Lower lobe of right lung (tissue), 2 donors: ENCODE measurements at regions not wholly inside any gene's neighbourhood (a gene's known extent, or its start where the extent isn't known, plus 50 kb on each side); places are given as distances from the start of the nearest gene placed in this dataset.

Source experiments
- ATAC-seq, 2 donors: fragments of 200-7000 bp; cut with Tn5 transposase; one replicate each; pipeline ENCODE4 v1.9.1; 2020 to 2022; ENCODE audit warnings: mild to moderate bottlenecking in 2 of 2, moderate library complexity in 2 of 2
- DNase-seq: peaks from one replicate; pipeline ENCODE4 v3.0.0-alpha.2; 2020
- H3K27ac ChIP-seq: fragments of 200-600 bp; one replicate; pipeline ENCODE4 v1.8.0; 2022
- H3K27me3 ChIP-seq: fragments of 200-600 bp; one replicate; pipeline ENCODE4 v1.8.0; 2022; ENCODE audit warnings: low read depth
- H3K36me3 ChIP-seq: fragments of 200-600 bp; one replicate; pipeline ENCODE4 v1.8.0; 2022; ENCODE audit warnings: mild to moderate bottlenecking
- H3K4me1 ChIP-seq: fragments of 200-600 bp; one replicate; pipeline ENCODE4 v1.8.0; 2022
- H3K4me3 ChIP-seq: fragments of 200-600 bp; one replicate; pipeline ENCODE4 v1.8.0; 2022; ENCODE audit warnings: mild to moderate bottlenecking
- H3K9me3 ChIP-seq: fragments of 200-600 bp; one replicate; pipeline ENCODE4 v1.8.0; 2022
- intact Hi-C: fragments of 100-400 bp; cut with DNase I; formaldehyde crosslinking; loops from one replicate; pipeline ENCODE4 v1.11.0; 2022
- TF ChIP-seq, protein P1 (sequence below): fragments of 200-600 bp; IDR thresholded peaks from one replicate; pipeline ENCODE4 v1.8.0; 2022; ENCODE audit warnings: antibody characterized with exemption, mild to moderate bottlenecking
- donor health status: DM: no; HTN: yes; CAD: no; lungs with severe emphysema.

DNA sequence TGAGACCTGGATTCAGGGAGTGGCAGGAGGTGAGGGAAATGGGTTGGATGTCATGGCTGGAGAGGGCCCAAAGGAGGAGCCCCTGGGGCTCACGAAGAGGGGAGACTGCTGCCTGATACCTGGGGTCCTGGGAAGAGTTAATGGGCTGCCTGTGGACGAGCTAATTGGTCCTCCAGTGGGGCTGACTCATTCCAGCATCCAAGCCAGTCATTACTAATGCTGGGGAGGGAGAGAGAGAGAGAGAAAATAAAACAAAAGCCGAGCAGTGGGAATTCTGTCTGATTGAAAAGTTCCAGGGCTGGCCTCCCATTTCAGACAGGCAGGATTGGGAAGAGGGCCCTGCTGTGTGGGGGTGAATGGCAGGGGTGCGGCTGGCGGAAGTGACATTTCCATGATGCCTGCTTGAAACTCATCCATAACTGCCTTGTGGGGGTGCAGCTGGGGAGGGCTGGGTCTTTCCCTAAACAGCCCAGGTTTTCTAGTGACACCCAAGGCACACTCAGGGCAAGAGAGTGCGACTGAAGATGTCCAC is 297.8 kb downstream of the RPS24 start:
- Histone ChIP-seq H3K9me3 (peaks cover 8% of the 10 kb centered on the region), H3K4me3 (no peak overlapping the region), H3K36me3 (no peaks in the 10 kb centered on the region), H3K27ac (no peak overlapping the region), H3K27me3 (no peaks in the 10 kb centered on the region), H3K4me1 (peaks cover 11% of the 10 kb centered on the region)
- DNase-seq = no peak
- TF ChIP-seq, protein P1, sequence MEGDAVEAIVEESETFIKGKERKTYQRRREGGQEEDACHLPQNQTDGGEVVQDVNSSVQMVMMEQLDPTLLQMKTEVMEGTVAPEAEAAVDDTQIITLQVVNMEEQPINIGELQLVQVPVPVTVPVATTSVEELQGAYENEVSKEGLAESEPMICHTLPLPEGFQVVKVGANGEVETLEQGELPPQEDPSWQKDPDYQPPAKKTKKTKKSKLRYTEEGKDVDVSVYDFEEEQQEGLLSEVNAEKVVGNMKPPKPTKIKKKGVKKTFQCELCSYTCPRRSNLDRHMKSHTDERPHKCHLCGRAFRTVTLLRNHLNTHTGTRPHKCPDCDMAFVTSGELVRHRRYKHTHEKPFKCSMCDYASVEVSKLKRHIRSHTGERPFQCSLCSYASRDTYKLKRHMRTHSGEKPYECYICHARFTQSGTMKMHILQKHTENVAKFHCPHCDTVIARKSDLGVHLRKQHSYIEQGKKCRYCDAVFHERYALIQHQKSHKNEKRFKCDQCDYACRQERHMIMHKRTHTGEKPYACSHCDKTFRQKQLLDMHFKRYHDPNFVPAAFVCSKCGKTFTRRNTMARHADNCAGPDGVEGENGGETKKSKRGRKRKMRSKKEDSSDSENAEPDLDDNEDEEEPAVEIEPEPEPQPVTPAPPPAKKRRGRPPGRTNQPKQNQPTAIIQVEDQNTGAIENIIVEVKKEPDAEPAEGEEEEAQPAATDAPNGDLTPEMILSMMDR = no peak
- intact Hi-C loops = no loop called here
- ATAC-seq = no peak

DNA sequence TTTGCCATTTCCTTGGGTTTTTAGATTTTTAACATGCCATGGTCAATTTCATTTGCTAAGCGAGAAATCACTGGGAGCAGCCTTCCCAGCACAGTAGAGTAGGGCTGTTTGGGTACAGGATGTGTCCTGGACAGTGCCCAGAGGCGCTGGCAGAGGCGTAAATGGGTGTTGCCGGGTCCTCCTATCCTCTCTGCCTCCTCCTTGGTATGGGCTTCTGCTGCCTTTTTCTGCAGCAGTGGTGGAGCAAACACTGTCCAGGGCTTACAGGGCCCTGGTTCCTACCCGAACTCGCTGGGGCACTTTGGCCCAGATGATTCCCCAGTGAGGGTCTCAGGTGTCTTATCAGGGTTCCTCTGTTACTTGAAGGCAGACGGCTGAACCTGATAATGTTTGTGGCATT is 298.3 kb downstream of the RPS24 start:
- Histone ChIP-seq H3K4me1 (peaks cover 12% of the 10 kb centered on the region), H3K4me3 (no peak overlapping the region), H3K27me3 (no peaks in the 10 kb centered on the region), H3K9me3 (peaks cover 3% of the 10 kb centered on the region), H3K27ac (no peak overlapping the region), H3K36me3 (no peaks in the 10 kb centered on the region)
- TF ChIP-seq, protein P1 = no peak
- ATAC-seq = no peak
- intact Hi-C loops = no loop called here
- DNase-seq = no peak

DNA sequence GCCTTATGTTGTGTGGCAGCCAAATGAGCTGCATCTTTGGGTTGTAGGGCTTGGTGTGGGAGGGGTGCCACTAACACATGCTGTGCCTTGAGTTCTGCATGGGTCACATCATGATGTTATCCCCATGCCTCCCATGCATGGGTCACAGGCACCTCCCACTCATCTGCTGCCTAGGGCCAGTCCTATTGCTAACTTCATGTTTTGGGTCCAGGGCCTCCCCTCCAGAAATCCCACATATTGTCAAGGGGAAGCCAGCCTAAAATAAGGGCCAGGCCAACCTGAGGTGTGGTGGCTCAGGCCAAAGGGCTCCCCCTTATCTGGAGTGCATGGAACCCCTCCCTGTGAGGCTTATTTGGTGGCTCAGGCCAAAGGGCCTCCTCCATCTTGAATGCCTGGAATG is 299.0 kb downstream of the RPS24 start:
- peaks cover 12% of the 10 kb centered on the region for H3K4me1 ChIP-seq
- no peaks in the 10 kb centered on the region for H3K27me3 ChIP-seq
- no peak for DNase-seq
- no peaks in the 10 kb centered on the region for H3K36me3 ChIP-seq
- intact Hi-C loops = no loop called here
- H3K9me3 ChIP-seq = no peaks in the 10 kb centered on the region
- TF ChIP-seq, protein P1 = no peak
- no peak for ATAC-seq
- no peak overlapping the region for H3K27ac ChIP-seq
- H3K4me3 ChIP-seq = no peak overlapping the region

DNA sequence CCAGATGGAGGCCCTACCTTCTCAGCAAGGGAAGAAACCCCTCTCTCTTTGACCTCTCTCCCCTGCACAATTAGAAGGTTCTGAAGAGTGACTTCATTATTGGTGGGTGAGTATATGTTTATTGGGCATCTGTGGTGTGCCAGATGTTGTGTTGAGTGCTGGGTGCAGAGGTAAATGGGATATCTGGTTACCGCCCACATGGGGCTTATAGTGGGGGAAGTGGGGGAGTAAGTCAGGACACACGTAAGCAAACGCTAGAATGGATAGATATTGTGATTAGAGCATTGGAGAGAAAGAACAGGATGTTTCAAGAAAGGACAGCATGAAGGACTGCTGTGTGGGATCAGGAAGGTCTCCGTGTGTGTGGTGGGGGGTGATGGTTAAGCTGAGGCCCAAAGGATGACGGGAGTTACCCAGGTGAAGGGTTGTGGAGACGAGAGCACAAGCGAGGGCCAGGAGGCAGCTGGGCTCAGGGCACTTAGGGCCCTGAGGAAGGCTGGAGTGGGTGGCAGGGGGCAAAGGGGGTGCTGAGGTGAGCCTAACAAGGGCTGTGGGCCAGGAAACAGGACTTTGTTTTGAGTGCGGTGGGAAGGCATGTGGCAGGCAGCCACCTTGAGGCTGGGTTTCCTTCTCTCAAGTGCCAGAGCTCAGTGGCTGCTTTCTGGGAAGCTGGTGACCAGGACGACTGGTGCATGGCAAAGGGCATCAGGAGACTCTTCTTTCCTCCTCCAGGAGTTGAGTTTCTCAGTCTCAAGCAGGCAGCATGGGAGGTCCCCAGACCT is 299.9 kb downstream of the RPS24 start:
- Histone ChIP-seq H3K27ac (no peak overlapping the region), H3K4me3 (no peak overlapping the region), H3K27me3 (no peaks in the 10 kb centered on the region), H3K4me1 (peaks cover 12% of the 10 kb centered on the region), H3K9me3 (no peaks in the 10 kb centered on the region), H3K36me3 (no peaks in the 10 kb centered on the region)
- no peak for DNase-seq
- no peak for ATAC-seq
- intact Hi-C loops = no loop called here
- TF ChIP-seq, protein P1 = no peak

DNA sequence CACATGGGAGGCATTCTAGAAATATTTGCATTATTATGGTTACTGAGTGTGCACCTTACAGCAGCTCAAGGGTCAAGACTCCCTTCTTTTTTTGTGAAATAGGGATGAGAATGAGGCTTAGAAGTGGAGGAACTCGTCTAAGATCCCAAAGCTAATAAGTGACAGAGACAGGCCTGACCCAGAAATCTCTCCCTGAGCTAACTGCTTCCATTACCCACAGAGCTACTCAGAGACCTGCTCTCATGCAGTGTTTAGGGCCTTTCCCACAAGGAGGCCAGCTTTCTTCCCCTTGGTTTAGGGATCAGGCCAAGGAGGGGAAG is 301.7 kb downstream of the RPS24 start:
- TF ChIP-seq, protein P1 = no peak
- H3K27ac ChIP-seq = no peak overlapping the region
- no peak overlapping the region for H3K4me3 ChIP-seq
- no peaks in the 10 kb centered on the region for H3K9me3 ChIP-seq
- H3K4me1 ChIP-seq = peaks cover 12% of the 10 kb centered on the region
- no peak for DNase-seq
- H3K27me3 ChIP-seq = no peaks in the 10 kb centered on the region
- intact Hi-C loops = no loop called here
- ATAC-seq = no peak
- H3K36me3 ChIP-seq = no peaks in the 10 kb centered on the region
